ENCODE measurements at regions not wholly inside any gene's neighbourhood (a gene's known extent, or its start where the extent isn't known, plus 50 kb on each side); places are given as distances from the start of the nearest gene placed in this dataset.

GRCh38 chr1:38392861-38393260 is 346.3 kb upstream of the POU3F1 start:
- no peak for TF ChIP-seq ZNF274 (IDR thresholded peaks at IDR 0.05; ENCODE audit: low read depth, low read length)
- TF ChIP-seq SUZ12 (IDR thresholded peaks at IDR 0.05; ENCODE audit: extremely low read depth, insufficient read depth, insufficient read length): no peak
- no peak for TF ChIP-seq YY1 (IDR thresholded peaks at IDR 0.05; ENCODE audit: insufficient read depth, insufficient read length)
